ENCODE measurements at regions not wholly inside any gene's neighbourhood (a gene's known extent, or its start where the extent isn't known, plus 50 kb on each side); places are given as distances from the start of the nearest gene placed in this dataset.

DNA sequence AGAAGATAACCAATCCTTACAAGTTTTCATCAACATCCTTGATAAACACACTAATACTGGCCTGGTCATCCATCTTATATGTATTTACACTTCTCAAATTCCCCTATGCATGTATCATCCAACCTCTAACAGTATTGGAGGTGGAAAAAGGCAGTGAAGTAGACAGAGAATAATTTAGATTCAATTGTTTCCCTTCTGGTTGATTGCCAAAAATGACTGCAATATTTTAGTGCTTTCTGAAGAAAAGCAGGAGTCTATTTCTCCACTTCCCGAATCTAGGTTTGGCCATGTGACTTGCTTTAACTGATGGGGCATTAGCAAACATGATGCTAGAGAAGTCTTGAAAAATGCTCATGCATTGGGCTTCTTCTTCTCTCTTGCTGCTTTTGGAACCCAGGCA, 78.3 kb upstream of the METAP2 start:
- TF ChIP-seq, protein P1, sequence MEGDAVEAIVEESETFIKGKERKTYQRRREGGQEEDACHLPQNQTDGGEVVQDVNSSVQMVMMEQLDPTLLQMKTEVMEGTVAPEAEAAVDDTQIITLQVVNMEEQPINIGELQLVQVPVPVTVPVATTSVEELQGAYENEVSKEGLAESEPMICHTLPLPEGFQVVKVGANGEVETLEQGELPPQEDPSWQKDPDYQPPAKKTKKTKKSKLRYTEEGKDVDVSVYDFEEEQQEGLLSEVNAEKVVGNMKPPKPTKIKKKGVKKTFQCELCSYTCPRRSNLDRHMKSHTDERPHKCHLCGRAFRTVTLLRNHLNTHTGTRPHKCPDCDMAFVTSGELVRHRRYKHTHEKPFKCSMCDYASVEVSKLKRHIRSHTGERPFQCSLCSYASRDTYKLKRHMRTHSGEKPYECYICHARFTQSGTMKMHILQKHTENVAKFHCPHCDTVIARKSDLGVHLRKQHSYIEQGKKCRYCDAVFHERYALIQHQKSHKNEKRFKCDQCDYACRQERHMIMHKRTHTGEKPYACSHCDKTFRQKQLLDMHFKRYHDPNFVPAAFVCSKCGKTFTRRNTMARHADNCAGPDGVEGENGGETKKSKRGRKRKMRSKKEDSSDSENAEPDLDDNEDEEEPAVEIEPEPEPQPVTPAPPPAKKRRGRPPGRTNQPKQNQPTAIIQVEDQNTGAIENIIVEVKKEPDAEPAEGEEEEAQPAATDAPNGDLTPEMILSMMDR (IDR thresholded peaks at IDR 0.05; ENCODE audit: low read depth, low read length): no peak
- no peak overlapping the region for H3K4me3 ChIP-seq (ENCODE audit: low read depth, low read length)
- no peak for DNase-seq (ENCODE audit: low read depth, low spot score)
- in situ Hi-C loops (cut with HindIII; ENCODE audit: low sequenced_read_pairs): no loop called here

GRCh38 chr12:95396849-95397468, 77.0 kb upstream of the METAP2 start:
- no peak overlapping the region for H3K4me3 ChIP-seq (ENCODE audit: low read depth, low read length)
- TF ChIP-seq, protein P1 (IDR thresholded peaks at IDR 0.05; ENCODE audit: low read depth, low read length): no peak
- in situ Hi-C loops (cut with HindIII; ENCODE audit: low sequenced_read_pairs): no loop called here
- peak; percentile 19 for DNase-seq (ENCODE audit: low read depth, low spot score)

GRCh38 chr12:95397571-95397970, 76.4 kb upstream of the METAP2 start:
- TF ChIP-seq, protein P1 (IDR thresholded peaks at IDR 0.05; ENCODE audit: low read depth, low read length): no peak
- in situ Hi-C loops (cut with HindIII; ENCODE audit: low sequenced_read_pairs): no loop called here
- DNase-seq (ENCODE audit: low read depth, low spot score): no peak
- no peak overlapping the region for H3K4me3 ChIP-seq (ENCODE audit: low read depth, low read length)

GRCh38 chr12:95402096-95402495, 71.9 kb upstream of the METAP2 start:
- in situ Hi-C loops (cut with HindIII; ENCODE audit: low sequenced_read_pairs): no loop called here
- H3K4me3 ChIP-seq (ENCODE audit: low read depth, low read length): no peak overlapping the region
- TF ChIP-seq, protein P1 (IDR thresholded peaks at IDR 0.05; ENCODE audit: low read depth, low read length): no peak
- no peak for DNase-seq (ENCODE audit: low read depth, low spot score)

GRCh38 chr12:95408201-95408600, 65.8 kb upstream of the METAP2 start:
- no peak overlapping the region for H3K4me3 ChIP-seq (ENCODE audit: low read depth, low read length)
- in situ Hi-C loops (cut with HindIII; ENCODE audit: low sequenced_read_pairs): no loop called here
- no peak for DNase-seq (ENCODE audit: low read depth, low spot score)
- TF ChIP-seq, protein P1 (IDR thresholded peaks at IDR 0.05; ENCODE audit: low read depth, low read length): no peak

- TF ChIP-seq, protein P1 (IDR thresholded peaks at IDR 0.05; ENCODE audit: low read depth, low read length): no peak
- no peak for DNase-seq (ENCODE audit: low read depth, low spot score)
- H3K4me3 ChIP-seq (ENCODE audit: low read depth, low read length): no peak overlapping the region
- in situ Hi-C loops (cut with HindIII; ENCODE audit: low sequenced_read_pairs): no loop called here
Measured at GRCh38 chr12:95411057-95411456, 62.9 kb upstream of the METAP2 start.

Measured in astrocyte of the spinal cord (primary cell).